ENCODE measurements at regions not wholly inside any gene's neighbourhood (a gene's known extent, or its start where the extent isn't known, plus 50 kb on each side); places are given as distances from the start of the nearest gene placed in this dataset.

- Histone ChIP-seq H4K20me1 (ENCODE audit: control insufficient read depth, insufficient read depth, insufficient read length) (no peaks in the 10 kb centered on the region), H4K8ac (replicated peaks; ENCODE audit: insufficient read length, low read depth, low read length) (no peak overlapping the region), H2AFZ (ENCODE audit: low read length) (no peak overlapping the region), H3K9me3 (ENCODE audit: control insufficient read depth, low read depth, low read length) (no peaks in the 10 kb centered on the region), H3K27ac (ENCODE audit: insufficient read length, low read depth, low read length) (no peak overlapping the region), H3K79me1 (ENCODE audit: insufficient read depth, low read depth, low read length, poor library complexity, severe bottlenecking) (no peaks in the 10 kb centered on the region), H4K91ac (ENCODE audit: insufficient read length, low read depth, low read length) (no peak overlapping the region), H3K27me3 (ENCODE audit: insufficient read depth, low read length) (no peaks in the 10 kb centered on the region), H2BK12ac (ENCODE audit: insufficient read length, low read depth, low read length) (no peak overlapping the region), H3K4me2 (ENCODE audit: insufficient read depth, insufficient read length, low read length) (no peak overlapping the region), H3T11ph (ENCODE audit: low read length) (no peak overlapping the region), H2BK5ac (ENCODE audit: insufficient read length, low read length) (no peak overlapping the region), H3K23ac (ENCODE audit: insufficient read length, low read depth, low read length) (no peak overlapping the region), H3K4ac (ENCODE audit: low read depth, low read length) (no peak overlapping the region), H3K4me1 (ENCODE audit: insufficient read depth, low read length) (no peaks in the 10 kb centered on the region), H2BK15ac (ENCODE audit: low read depth, low read length) (no peak overlapping the region), H2BK120ac (ENCODE audit: low read depth, low read length, poor library complexity, severe bottlenecking) (no peak overlapping the region), H3K9ac (ENCODE audit: extremely low read depth, insufficient read length, low read length) (no peak overlapping the region), H3K23me2 (ENCODE audit: insufficient read length, low read depth, low read length, poor library complexity, severe bottlenecking) (no peaks in the 10 kb centered on the region), H3K79me2 (ENCODE audit: insufficient read depth, low read length) (no peaks in the 10 kb centered on the region), H3K18ac (ENCODE audit: insufficient read length, low read depth, low read length) (no peak overlapping the region), H3K56ac (ENCODE audit: insufficient read length, low read depth, low read length) (no peak overlapping the region), H3K14ac (ENCODE audit: insufficient read depth, low read length) (no peak overlapping the region), H2AK5ac (ENCODE audit: insufficient read length, low read length) (no peak overlapping the region), H2BK20ac (ENCODE audit: low read depth, low read length, poor library complexity, severe bottlenecking) (no peak overlapping the region), H4K5ac (ENCODE audit: insufficient read length, low read depth, low read length) (no peak overlapping the region)
- WGBS (ENCODE audit: extremely low coverage, insufficient read length, low lambda C conversion rate): no CpG with 5 or more reads among the region's 2 CpGs
- H3K36me3 Mint-ChIP-seq (ENCODE audit: insufficient read depth in 1 of 3, low read depth in 3 of 3): no peaks in the 10 kb centered on the region; a peak in 1 of 7 replicates
- H3K27me3 Mint-ChIP-seq (ENCODE audit: low read depth): no peaks in the 10 kb centered on the region
- peaks cover 0 to 9% of the 10 kb centered on the region in 2 experiments; a peak in 3 of 4 replicates for H3K4me1 Mint-ChIP-seq
- TF ChIP-seq, protein P1, sequence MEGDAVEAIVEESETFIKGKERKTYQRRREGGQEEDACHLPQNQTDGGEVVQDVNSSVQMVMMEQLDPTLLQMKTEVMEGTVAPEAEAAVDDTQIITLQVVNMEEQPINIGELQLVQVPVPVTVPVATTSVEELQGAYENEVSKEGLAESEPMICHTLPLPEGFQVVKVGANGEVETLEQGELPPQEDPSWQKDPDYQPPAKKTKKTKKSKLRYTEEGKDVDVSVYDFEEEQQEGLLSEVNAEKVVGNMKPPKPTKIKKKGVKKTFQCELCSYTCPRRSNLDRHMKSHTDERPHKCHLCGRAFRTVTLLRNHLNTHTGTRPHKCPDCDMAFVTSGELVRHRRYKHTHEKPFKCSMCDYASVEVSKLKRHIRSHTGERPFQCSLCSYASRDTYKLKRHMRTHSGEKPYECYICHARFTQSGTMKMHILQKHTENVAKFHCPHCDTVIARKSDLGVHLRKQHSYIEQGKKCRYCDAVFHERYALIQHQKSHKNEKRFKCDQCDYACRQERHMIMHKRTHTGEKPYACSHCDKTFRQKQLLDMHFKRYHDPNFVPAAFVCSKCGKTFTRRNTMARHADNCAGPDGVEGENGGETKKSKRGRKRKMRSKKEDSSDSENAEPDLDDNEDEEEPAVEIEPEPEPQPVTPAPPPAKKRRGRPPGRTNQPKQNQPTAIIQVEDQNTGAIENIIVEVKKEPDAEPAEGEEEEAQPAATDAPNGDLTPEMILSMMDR (conservative IDR thresholded peaks at IDR 0.05): peak; percentile 25; the same call in 2 of the 3 replicates
- no peak overlapping the region for H3K4me3 Mint-ChIP-seq
- no peak overlapping the region for H3K27ac Mint-ChIP-seq
- no peak for DNase-seq
- peaks cover 0 to 6% of the 10 kb centered on the region in 2 experiments; a peak in 2 of 5 replicates for H3K9me3 Mint-ChIP-seq
These were observed 226.1 kb upstream of the PIK3R1 start for GRCh38 chr5:67989456-67989855.
